IMR-90 (cell line): ENCODE measurements at regions not wholly inside any gene's neighbourhood (a gene's known extent, or its start where the extent isn't known, plus 50 kb on each side); places are given as distances from the start of the nearest gene placed in this dataset.

Experiments
- CTCF ChIP-seq: conservative IDR thresholded peaks from 2 replicates; pipeline ENCODE4 v1.5.1; 2012; ENCODE audit warnings: mild to moderate bottlenecking, low read depth, low read length, improper control_type of control experiment
- FOS ChIP-seq: fragments of 150-350 bp; IDR thresholded peaks from 2 replicates; pipeline ENCODE4 v1.6.1; 2016; ENCODE audit warnings: low read depth, low read length
- POLR2A ChIP-seq: IDR thresholded peaks from 2 replicates; pipeline ENCODE4 v1.6.1; 2012; ENCODE audit warnings: mild to moderate bottlenecking, low read depth, low read length

- no peak for TF ChIP-seq POLR2A
- TF ChIP-seq CTCF: no peak
- TF ChIP-seq FOS: no peak
These were observed 141.1 kb upstream of the GGTLC1 start for GRCh38 chr20:24129641-24130040.
